NOMO-1 treated with DMSO at 0.1 percent for 48 hours (cell line): ENCODE measurements at regions not wholly inside any gene's neighbourhood (a gene's known extent, or its start where the extent isn't known, plus 50 kb on each side); places are given as distances from the start of the nearest gene placed in this dataset.

ENCODE experiments used
- DNase-seq: peaks from one replicate; lab custom pipeline; 2025; ENCODE audit not compliant: unreplicated experiment; lab: John Stamatoyannopoulos, UW

DNA sequence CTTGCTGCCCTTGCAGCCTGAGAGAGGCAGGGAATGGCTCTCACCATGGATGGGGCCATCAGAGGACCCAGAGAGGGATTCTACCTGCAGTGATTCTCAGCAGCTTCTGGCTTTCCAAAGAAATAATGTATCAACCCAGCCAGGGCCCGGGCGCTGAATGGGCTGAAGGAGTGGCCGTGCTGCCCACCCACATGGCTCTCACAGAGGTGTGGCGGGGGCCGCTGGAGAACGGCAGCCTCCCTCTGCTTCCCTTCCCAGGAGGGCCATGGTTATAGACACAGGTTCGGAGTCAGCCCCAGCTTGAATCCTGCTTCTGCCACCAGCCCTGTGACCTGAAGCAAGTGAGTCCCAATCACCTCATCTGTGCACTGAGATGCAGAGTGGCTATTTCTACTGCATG lies 82.7 kb downstream of the THAP12 start:
- DNase-seq: no peak

DNA sequence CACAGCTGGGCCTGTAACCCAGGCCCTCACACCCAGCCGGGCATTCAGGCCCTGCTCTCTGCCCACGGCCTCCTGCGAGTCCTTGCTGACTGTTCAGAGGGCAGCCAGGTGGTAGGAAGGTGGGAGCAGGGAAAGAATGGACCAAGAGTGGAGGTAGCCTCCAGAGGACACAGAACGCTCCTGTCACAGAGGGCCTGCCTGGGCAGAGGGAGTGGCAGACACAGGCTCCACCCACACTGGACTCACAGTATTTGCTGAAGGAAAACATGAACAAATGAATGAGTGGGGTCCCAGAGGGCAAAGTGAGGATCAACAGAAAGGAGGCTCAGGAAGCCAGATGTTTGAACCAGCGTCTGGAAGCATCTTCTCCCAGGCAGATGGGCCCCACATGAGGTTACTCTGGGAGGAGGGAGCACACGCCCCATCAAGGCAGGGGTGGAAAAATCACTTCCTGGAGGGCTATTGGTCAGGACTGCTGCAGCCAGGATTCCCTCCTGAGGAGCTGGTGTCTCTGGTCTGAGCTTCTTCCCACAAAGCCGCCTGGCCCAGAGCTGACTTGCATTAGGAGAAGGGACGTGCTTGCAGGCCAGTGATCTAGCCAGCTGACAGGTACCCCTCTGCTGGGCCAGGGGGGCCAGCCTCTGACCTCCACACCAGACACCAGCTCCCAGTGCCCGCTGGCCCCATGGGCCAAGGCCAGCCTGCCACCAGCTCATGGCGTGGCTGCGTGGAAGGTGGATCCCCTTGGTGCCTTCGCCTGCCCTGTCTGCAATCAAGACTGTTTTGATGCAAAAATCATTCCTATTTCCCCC lies 84.0 kb downstream of the THAP12 start:
- no peak for DNase-seq

DNA sequence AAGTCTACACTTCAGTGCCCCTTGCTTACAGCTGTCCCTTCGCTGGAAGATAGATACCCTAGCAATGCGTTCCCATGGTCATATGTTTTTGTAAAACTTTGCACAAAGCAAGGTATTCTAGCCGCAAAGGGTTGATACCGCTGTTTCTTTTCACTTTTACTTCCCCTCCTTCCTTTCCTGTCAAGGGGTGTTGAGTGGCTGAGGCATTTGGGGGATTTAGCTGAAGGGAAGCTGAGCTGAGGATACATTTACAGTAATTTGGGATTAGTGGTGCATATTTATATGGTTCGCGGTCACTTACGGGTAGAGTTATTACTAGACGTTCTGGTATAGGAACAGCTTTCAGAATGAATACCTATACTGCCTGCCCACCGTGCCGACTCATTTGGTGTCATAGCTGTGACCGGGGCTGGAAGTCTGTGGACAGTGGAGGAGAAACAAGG lies 86.9 kb upstream of the WNT11 start:
- no peak for DNase-seq

DNA sequence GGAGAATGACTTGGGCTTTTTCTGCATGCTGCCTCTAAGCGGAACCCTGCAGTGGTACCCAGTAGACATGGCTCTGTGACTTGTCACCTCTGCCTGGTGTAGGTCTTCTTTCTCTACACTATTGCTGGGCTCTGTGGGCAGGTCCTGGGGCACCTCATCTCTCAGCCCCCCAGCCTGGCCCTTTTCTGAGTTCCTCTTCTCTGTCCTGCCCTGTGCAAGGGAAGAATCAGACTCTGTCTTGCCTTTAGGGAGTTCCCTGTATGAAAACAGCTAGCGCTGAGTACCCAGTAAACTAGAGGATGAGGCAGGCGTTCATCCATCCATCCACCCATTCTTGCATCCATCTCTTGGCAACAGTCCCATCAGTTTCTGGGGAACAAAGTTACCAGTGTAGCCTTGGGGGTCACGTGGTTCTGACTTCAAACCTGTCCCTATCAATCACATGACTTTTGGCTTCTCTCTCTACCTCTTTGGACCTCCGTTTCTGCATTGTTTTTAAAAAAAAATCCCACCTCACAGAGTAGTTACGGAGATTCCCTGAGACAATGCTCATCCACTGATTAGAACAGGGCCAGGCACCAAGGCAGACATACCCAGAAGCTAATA lies 86.4 kb upstream of the WNT11 start:
- no peak for DNase-seq

DNA sequence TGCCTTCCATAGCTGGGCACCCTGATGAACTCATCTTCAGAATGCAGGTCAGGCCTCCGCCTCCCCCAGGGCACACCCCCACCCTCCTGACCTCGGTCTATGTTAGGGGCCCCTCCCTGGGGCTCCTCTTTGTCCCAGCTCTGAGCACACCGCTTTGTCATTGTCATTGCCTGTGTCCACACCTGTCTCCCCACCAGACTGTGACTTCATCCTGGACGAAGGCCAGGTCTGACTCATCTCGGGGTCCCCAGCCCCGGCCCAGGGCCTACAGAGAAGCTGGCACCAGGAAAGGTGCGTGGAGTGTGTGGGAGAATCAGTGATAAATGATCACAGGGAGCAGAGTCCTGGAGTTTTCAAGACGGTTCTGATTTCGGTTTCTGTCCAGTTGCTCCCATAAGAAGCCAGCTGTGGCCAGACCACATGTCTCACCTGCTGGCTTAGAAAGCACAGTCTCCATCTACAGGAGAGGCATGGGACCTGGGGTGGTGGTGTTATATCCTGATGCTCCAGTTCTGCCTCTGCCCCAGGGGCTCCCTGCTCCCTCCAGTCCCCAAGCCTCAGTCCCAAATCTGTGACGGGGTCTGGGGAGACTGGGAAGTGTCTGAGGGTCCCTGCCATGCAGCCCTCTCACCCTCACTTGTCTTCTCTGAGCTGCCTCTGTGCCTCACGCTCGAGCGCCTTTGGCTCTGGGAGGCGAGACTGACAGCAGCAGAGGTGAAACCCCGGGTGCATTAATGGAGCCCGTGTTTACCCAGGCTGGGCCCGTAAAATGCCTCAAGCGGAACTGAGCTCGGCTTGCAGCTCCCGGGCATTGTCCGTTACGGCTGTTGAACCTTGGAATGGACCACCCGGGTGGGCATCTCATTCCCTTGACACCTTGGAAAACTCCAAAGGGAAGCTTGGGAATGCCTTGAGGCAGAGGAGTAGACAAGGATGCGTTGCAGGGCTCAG lies 85.5 kb upstream of the WNT11 start:
- DNase-seq: no peak

DNA sequence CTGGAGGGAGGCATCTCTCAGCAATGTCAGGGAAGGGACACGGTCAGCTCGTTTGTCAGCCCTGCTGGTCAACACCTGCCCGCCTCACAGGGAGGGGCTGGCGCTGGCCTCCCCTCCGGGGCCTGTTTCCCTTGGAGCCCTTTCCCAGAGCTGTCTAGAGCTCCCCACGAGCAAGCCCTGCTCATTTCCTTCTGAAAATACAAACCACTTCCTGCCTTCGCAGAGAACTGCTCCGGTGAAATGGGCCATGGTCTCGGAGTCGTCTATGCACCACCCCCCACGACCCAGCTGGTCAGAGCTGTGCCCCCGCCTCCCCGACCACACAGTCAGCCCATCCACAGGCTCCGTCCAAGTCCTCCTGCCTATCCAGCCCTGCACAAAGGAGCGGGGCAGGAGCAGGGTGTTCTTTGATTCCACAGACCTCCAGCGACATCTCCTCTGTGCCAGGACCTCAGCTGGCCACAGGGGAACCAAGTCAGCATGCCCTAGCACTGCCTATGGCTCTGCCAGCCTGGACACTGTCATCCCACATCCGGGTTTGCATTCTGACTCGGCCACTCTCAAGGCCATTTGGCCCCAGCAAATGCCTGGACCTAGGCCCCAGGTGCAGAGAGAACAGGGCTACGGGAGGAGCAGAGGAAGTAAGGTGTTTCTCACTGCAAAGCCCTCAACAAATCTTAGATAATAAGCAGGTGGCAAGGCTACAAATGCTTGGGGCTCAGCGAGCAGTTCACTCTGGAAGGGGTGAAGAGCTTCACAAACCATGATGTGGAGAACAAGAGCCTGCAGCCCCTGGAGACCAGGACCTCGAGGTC lies 82.1 kb upstream of the WNT11 start:
- no peak for DNase-seq

DNA sequence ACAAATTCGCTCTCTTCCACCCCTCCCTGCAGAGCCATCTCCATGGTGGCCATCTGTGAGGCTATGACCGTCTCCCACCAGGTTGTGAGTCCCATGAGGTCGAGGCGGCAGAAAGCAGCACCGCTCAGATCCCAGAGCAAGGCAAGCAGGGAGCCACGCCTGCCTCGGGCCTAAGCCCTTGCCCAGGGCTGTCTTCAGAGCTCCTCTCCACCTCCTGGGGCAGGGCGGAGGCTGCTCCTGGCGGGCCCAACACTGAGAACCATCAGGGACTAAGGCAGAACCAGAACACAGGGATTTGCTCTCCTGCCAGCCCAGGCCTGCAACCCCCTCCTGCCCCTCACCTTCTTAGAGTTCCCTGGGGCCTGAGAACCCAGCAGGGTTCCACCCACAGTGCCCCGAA lies 80.9 kb upstream of the WNT11 start:
- no peak for DNase-seq

DNA sequence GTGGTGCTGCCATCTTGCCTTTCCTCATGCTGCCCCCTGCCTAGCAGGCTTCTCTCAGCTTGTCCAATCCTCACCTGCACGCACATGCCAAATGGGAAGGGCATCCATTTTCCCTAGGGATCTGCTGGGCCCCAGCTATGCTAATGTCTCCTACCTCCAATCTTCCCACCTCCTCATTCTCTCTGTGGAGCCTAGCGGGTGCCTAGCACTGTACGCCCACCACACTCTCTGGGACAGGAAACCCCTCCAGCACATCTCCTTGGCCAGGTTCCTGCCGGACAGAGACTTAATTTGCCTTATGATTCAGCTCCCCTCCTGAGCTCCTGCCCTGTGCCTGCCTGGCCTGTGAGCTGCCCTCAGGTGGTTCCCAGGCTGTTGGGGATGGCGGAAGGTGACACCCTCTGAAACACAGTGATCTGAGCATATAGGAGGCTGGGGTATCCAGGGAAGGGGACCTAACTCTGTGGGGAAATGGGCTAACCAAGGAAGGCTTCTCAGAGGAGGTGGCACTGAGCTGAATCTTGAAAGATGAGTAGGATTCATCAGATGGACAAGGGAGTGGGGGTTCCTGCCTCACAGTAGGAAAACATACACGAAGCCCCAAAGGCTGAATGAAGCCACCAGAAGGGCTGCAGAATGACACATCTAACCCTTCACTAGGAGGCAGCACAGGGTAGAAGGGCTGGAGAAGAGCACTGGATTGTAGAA lies 79.2 kb upstream of the WNT11 start:
- DNase-seq: no peak

DNA sequence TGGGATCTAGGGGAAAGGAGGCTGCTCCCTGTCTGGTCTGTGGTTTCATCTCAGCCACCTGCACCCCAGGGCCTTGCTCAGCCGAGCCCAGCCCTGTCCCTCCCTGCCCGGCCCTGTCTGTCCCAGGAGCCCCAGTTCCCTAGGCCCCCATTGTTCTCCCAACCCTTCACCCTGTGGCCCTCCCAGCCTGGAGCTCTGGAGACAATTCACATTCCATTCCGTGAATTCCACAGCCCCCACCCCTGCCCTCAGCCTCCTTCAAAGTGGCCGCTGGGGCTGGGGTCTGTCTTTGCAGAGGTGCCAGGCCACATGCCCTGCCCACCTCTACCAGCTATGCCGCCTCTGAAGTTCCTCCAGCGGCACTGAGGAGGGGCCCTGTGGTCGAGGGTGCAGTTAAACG lies 77.9 kb upstream of the WNT11 start:
- no peak for DNase-seq

DNA sequence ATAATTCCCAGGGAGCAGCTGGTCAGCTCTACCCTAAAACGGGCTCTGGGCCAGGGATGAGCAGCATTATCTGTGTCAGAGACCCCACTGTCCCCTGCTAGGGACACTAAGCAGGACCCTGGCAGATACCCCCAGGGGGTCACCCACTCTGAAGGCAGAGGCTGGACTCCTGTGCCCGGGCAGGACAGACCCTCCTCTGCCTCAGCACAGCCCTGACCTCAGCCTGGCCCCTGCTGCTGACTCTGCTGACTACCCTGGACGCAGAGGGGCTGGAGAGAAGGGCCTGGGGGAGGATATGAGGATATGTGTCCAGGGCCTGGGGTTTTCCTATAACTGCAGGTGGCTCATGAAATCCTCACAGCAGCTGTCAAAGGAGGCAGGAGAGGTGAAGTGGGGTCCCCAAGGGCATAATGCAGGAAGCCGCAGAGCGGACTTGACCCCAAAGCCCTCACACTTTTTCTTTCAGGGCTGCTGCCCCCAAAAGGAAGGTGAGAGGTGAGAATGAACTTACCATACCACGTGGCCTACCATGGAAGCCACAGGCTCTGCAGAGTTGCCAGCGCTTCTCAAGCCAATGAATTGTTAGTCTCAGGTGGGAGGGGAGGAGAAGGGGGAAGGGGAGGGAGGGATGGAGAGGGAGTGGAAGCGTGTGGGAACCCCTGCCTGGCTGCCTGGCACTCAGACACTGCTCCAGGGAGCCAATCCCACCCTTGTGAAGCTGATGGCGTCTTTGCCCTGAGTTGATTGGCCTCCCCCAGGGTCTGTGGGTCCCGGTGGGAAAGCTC lies 76.7 kb upstream of the WNT11 start:
- no peak for DNase-seq

DNA sequence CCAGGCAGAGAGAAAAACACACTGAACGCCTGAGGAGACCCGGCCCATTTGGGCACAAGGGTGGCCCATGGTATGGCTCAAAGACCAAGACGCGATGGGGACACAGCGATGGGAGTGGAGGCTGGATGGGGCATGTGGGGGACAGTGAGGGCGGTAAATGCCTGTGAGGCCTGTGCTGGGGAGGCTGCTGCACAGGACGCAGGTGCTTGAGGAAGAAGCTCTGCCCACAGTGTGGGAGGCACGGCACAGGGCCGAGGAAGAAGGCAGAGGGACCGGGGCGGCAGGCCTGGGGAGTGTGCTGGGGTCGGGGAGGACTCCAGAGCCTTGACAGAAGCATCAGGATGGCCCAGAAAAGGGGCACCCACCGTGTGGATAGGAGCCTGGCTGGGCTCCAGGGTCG lies 75.9 kb upstream of the WNT11 start:
- no peak for DNase-seq

DNA sequence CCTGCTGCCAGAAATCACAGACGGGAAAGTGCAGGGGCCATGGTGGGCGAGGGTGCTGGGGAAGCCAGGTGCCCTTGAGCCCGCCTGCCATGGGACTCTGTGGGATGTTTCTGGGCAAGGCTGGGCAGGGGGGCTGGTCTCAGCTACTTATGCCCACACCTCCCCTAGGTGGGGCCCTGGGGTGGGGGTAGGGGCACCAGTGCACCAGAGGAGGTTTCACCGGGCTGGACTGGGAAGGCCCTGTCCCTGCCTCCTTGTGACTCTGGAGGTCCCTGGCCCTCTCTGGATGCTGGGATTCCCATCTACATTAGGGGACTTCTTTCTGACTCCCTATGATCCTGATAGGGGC lies 75.2 kb upstream of the WNT11 start:
- no peak for DNase-seq

DNA sequence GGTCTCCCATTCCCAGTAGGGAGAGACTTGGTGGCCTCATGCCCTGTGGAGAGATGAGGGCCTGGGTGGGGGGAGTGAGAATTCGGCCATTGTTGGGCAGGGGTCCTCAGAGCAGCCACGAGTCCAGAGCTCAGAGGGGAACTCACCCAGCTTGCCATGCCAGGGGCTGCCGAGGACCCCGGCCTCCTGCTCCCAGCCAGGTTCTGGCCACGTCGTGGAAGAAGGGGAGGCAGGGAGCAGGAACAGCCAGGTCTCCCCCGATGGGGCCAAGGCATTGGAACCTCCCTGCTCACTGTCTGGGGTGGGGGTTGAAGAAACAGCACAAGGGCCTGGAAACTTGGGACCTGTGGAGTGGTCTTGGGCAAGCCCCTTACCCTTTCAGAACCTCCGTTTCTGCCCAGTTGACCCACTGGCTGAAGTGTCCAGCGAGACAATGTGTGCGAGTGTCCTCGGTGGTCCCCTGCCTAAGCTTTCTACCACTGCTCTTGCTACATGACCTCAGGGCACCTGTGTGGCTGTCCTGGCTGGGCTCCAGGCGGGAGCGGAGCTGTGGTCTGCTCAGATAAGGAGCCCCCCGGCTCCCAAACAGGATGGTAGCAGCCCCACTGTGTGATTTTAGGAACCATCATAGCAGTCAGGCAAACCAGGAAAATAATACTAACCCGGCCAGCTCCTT lies 74.7 kb upstream of the WNT11 start:
- no peak for DNase-seq

DNA sequence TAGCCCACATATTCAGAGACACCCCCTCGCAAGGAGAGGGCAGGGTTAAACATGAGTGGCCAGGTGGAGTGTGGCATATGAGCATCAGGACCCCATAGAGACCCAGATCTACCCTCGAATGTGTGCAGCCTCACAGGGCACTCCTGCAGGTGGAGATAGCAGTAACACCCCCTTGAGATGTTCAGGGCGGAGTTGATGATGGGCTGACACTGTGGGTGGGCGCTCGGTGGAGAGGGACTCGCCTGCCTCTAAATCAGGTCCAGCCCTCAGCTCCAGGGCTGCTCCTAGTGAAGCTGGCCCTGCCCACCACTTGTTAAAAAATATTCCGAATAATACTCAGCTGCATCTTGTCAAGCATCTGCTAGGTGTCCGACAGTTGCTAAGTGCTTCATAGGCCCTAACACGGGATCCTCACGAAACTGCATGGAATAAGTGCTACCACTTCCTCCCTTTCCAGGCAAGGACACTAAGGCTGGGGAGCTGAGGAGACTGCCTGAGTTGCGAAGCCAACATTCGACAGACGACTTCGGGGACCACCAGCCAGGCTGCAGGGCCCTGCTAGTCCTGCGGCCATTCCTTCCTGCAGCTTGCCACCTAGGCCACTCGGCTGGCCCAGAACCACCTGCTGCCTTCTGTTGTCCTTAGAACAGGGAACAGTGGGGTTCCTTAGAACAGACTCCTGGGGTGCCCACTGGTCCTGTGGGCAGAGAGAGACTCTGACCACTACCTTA lies 74.0 kb upstream of the WNT11 start:
- no peak for DNase-seq

DNA sequence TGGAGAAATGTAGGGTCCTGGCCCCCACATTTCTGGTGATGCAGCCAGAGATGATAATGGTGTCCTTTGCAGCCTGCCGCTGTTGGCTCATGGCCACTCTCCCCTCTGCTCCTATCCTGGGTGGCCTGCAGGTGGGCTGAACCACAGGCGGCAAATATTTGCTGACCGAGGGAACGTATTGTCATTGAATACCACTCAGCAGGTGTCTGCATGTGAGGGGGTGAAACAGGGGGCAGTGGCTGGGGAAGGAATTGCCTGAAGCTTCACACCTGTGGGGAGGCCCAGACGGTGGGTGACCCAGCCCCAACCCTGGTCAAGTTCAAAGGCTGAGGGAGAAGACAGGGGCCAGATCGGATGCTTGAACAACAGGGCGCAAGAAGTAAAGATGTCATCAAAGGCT lies 73.3 kb upstream of the WNT11 start:
- no peak for DNase-seq

DNA sequence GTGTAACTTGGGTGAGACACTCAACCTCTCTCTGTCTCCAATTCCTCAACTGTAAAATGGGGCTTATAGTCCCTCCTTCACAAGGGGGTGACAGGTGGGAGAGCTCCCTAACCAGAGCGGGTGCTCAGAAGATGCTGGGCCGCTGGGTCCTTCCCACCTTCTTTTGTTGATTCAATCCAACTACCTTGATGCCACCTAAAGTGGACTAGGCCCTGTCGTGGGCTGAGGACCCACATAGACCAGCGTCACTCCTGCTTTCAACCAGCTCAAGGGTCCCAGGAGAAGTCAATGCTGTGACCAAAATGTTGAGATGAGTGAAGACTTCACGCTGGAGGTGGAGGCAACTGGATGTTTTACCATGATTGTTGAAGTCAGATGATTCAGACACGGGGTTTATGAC lies 72.7 kb upstream of the WNT11 start:
- DNase-seq: no peak

DNA sequence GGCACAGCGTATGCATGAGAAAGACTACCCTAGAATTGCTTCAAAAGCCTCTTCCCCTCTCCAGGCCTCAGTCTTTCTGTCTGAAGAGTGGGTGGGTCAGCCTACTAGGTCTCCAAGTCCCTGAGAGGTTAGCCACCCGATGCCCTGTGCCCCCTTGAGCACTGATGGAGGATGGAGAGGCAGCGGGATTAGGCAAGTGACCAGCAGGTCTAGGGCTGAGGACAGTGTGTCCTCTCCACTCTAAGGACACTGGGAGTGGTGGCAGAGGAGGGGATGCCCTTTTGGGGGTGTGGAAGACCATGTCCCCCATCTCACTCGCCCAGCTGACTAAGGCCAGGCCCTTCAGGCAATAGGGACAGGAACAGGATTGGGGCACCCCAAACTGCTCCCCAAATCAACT lies 72.2 kb upstream of the WNT11 start:
- DNase-seq: no peak
